LHCN-M2 (cell line): ENCODE measurements at regions not wholly inside any gene's neighbourhood (a gene's known extent, or its start where the extent isn't known, plus 50 kb on each side); places are given as distances from the start of the nearest gene placed in this dataset.

Source experiments
- DNase-seq: peaks from one replicate; pipeline ENCODE4 v3.0.0-alpha.2; 2012; ENCODE audit warnings: low read depth

DNA sequence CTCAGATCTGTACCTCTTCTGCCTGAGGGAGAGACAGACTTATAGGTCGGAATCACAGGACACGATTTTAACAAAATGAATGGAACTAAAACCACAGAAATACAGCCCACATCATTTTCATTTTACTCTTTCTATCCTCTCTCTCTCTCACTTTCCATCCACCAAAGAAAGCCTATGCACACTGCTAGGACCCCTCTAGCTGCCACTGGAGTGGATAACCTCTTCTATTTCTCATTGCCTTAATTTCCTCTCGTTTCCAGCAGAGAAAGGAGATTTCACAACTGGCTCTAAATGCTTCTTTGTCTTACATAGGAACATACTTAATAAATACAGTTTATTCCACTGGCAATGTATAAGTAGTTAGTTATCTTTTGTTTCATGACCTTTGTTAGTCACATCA is 867.8 kb upstream of the ADGRL4 start:
- DNase-seq, result no peak

DNA sequence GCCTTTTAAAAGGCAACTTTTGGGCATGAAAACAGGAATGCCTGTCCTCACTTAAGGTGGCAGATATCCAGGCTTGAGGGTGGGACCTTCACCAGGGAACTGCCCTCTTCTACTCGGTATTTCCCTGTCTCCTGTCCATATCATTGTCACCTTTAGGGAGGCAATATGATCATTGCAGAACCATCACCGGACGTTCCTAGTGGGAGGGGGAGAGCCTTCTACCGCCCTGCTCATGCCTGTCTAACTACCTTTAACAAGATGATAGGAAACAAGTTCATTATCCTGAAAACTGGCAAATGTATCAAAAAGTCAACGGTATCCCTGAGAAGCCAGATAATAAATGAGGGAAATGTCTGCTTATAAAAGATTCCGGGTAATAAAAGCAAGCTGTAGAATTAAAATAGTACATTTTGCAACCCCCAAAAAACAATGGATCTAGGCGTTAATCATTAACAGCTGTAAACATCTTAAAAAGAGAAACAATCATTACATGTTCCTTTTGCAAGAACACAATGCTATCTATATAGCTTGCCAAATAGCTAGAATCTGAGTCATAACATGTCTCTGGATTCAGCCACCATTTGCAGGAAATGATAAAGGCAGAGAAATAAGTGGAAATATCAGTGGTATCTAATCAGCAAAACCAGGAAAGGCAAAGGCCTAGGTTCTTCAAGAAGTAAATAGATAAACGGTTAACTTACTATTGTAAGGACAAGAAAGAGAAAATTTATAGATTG is 852.9 kb upstream of the ADGRL4 start:
- peak; percentile 35 for DNase-seq

DNA sequence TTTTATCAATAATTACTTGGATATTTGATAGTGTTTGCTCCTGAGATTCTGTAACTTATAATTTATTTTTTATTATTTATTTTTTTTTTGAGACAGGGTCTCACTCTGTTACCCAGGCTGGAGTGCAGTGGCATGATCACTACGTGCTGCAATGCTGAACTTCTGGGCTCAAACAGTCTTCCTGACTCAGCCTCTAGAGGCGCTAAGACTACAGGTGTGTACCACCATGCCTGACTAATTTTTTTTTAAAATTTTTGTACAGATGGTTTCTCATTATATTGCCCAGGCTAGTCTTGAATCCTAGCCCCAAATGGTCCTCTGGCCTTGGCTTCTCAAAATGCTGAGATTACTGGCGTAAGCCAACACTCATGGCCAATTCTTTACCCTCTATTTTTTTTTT is 845.5 kb upstream of the ADGRL4 start:
- no peak for DNase-seq

DNA sequence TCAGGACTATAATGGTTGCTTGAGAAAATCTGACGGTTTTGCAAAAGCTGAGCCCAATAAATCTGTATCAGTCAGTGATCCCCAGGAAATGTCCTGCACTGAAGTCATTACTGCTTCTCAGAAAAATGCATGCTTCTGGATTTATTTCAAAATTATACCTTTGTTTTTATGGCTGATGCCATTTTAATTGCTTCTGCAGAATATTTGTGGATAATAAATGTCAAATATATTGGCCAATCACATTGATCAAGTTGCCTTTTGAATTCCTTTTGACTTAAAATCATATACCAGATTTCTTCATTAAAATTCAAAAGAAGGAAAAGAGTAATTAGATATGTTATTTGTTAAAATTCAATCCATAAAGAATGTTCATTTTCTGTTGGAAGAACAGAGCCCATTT is 842.9 kb upstream of the ADGRL4 start:
- no peak for DNase-seq

DNA sequence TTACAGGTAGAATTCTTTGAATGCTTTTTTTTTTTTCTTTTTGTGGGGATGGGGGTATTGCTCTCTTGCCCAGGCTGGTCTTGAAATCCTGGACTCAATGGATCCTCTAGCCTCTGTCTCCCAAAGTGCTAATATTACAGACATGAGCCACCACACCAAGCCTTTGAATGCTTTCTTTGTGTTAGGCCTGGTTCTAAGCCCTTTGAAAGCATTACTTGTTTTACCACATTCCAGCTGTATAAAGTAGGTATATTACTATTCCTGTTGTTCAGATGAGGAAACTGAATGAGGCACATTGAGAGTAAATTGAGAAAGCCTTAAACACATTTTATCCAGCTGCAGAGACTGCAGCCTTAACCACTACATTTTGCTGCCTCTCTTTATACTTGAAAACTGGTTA is 841.8 kb upstream of the ADGRL4 start:
- no peak for DNase-seq

DNA sequence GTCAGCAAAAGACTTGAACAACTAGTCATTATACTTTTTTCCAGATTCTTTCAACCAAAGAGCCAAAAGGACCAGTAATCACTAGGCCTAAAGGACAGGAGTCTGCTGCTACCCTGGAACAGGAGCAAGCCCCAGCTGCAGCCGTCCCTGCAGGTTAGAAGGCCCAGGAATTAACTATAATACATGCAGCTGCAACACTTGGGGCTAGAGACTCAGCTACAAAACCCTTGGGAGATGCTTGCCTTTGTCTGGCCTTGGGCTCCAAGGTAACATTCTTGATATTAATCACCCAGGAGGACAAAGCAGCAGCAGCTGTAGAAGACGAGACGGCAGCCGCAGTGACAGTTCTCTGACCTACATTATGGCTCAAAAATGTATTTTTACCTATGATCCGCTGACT is 841.2 kb upstream of the ADGRL4 start:
- no peak for DNase-seq

DNA sequence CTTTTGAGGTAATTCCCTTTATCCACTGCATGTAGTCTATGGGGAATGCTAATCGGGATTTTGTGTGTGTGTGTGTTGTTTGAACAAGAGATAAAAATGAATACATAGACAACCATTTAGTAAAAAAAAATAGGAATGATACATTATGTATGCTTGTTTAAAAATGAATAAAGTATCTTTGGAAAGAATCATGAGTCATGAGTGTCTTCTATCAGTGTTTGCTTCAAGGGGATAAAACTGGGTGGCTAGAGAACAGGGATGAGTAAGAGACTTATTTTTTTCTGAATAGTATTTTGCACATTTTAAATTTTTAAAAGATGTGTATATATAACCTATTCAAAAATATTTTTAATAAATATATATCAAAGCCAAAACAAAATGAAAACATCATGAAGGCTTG is 839.4 kb upstream of the ADGRL4 start:
- DNase-seq, result peak; percentile 2

DNA sequence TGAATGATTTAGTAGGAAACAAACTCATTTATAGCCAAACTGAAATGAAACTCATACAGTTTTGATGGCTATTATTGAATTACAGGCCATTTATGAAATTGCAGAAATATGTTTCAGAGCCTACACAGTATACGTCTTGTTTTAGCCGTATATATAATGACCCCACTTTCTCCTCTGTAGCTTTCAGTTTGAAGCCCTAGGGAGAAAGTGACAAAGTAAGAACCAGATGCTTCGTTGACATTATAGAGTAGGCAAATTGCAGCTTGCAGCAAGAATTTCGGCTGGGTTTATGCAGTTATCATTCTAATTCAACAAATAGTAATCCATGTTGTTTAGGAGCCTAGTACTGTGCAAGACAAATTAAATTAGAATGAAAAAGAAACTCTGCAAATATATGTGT is 836.3 kb upstream of the ADGRL4 start:
- no peak for DNase-seq

DNA sequence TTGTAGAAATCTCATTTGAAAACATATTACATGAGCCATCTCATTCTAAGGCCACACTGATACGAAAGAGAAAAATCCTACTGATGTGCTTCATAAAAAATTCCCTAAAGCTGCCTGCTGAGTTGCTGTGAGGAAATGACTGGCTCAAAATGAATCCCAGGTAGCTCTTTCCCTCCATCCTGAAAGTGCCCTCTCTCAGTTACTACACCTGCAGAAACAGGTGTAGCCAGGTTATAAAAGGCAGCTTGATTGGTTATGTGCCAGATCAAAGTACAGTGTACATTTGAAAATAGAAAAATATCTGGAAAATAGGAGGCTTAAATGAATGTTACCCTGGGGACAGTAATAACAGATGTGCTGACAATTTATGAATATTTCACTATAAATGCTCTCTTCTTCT is 833.4 kb upstream of the ADGRL4 start:
- no peak for DNase-seq

DNA sequence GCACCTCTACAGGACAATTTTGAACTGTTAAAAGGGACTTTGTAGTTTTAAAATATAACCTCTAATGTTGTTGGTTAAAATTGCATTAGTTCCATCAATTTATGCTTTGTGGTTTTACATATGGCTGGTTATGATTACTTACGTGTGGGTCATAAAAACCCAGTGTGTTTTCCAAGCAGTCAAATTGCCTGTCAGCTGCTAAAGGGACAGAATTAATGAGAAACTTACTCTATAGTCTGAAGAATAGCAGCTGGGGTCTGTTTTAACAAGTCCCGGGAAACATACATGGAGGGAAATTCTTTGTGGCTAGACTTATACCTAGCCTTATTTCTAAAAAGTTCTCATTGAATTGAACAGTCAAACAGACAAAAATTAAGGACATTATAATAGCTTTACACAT is 820.9 kb upstream of the ADGRL4 start:
- no peak for DNase-seq

DNA sequence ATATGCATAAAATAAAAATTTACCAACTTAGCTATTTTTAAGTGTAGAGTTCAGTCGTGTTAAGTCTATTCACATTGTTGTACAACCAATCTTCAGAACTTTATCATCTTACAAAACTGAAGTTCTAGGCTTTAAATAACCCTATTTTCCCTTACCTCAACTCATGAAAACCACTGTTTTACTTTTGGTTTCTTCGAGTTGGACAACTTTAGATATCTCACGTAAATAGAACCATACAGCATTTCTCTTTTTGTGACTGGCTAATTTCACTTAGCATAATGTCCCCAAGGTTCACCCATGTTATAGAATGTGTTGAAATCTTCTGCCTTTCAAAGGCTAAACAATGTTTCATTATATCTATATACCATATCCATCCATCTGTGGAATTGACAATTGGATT is 819.0 kb upstream of the ADGRL4 start:
- no peak for DNase-seq

DNA sequence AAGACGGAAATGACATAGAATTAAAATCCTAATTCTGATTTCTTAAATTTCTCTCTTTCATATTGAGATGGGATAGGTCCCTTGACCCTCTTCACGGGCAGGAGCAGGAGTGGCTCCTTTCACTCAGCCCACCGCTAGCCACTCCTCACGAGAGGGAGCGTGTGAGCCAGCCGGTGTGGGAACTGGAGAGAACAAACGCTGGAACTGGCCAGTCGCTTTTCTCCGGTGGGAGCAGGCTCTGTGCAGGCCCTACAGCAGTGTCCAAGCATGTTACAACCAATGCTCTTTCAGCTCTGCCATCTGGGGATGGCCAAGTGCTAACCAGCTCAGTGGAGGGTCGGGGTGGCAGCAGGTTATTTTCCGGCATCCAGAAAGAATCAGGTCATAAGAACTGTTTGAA is 815.5 kb upstream of the ADGRL4 start:
- no peak for DNase-seq

DNA sequence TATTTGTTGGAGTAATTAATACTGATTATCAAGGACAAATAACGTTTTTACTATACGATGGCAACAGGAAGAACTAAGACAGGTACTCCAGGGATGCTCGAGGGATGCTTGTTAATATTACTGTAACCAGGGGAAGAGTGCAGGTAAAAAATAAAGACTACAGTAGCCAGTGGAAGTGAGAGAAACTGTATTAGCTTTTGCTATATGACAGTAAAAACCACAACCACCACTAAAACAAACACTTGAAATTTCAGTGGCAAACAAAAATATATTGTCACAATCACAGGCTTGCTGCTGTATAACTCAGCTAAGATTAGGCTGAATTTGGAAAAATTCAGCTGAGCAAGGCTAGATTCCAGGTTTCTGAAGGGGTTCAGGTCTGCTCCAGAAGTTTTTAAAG is 812.6 kb upstream of the ADGRL4 start:
- no peak for DNase-seq

DNA sequence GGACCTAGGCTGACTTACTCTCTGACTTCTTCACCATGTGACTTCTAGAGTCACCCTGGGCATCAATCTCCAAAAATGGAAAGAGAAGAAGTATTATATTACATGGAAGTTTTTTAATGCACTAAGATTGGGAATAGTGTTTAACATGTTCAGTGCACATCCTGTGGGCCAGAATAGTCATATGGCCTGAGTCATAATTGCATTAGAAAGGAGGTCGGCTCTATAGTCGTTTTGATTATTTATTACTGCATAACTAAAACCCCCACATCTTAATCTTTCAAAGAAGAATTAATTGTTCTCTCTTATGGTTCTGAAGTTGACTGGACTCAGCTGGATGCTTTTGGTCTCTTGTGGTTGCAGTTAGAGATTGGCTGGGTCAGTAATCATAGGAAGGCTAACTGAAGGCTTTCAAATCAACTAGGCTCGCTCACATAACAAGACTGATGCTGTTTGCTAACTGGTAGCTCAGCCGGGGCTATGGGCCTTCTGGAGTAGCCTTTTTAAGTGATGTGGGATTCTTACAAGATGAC is 810.6 kb upstream of the ADGRL4 start:
- DNase-seq, result no peak

DNA sequence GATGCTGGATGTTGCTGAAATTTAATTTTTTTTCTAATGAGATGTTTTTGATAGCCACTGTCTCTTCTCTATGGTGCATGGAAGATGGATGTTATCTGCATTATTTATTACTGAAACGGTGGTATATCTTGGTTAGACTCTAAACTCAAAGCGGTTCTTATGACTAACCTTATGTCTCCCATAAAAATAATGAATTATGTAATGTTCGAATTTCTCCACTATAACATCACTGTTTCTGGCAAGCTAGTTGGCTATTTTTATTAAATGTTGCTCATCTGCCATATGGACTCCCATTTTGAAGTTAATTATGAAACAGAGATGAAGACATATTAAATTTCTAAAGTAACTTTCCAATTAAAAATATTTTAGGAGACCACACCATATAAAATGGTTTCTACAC is 808.6 kb upstream of the ADGRL4 start:
- no peak for DNase-seq

DNA sequence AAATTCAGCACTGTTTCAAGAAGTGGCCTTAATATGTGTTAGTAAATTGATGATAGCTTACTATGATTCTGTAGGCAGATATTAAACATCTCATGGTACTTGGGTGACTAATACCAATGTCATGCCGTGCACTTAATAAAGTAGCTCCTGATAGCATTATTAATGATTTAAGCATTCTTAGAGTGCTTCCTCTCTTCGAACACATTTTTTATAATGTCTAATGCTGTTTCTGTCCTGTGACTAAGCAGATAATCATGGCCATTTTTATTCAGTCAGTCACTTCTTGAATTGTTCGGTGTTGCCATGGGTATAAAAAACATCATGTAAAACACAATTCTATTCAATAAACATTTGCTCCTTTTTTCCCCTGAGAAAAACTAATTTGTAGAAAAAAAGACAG is 804.6 kb upstream of the ADGRL4 start:
- peak; percentile 29 for DNase-seq

DNA sequence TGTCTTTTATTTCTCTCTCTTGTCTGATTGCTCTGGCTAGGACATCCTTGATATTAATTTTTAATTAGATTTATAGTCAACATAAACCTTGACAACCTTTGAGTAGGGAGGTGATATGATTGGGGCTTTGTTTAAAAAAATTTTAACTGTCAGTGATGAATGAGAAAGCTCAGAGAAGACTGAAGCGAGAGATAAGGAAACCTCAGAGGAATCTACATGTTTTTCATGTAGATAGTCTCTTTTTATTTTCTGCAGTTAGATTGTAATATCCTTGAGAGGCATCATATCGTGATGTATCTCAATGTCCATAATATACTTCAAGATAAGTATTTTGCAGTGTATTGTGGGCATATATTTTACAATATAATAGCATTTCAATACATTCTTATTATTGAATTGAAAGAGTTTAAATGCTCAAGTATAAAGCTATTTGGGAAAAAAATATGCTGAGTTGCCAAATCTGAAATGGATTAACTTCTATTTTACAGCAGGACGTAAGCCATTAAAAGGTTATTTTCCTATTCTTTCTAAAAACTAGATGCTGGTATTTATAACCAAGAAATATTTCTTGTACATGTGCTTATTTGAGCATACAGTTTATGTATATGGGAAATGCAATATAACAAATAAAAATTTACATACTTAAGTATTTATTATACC is 802.4 kb upstream of the ADGRL4 start:
- DNase-seq, result no peak

DNA sequence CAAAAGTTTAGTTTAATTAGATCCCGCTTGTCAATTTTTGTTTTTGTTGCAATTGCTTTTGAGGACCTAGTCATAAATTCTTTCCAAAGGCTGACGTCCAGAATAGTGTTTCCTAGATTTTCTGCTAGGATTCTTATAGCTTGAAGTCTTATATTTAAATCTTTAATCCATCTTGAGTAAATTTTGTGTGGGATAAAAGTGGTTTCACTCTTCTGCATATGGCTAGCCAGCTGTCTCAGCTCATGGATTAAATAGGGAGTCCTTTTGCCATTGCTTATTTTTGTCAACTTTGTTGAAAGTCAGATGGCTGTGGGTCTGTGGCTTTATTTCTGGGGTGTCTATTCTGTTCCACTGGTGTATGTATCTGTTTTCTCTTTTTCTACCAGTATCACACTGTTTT is 801.3 kb upstream of the ADGRL4 start:
- no peak for DNase-seq

DNA sequence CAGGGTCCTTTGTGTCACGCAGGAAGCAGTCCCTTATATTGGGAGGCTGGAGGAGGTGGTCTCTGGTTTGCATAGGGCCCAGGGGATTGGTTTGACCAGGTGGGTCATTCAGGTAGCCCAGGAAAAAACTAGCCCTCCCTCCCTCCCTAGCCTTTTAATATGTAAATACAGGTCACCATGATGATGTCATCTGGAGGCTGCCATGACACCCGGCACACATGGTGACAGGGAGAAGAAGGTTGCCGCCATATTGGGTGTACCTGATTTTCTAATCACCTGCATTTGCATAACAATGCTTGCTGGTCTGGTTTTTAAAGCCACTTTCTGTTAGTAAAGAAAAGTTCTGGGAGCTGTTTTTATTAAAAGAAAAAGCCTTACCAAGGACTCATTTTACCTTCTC is 791.0 kb upstream of the ADGRL4 start:
- no peak for DNase-seq

DNA sequence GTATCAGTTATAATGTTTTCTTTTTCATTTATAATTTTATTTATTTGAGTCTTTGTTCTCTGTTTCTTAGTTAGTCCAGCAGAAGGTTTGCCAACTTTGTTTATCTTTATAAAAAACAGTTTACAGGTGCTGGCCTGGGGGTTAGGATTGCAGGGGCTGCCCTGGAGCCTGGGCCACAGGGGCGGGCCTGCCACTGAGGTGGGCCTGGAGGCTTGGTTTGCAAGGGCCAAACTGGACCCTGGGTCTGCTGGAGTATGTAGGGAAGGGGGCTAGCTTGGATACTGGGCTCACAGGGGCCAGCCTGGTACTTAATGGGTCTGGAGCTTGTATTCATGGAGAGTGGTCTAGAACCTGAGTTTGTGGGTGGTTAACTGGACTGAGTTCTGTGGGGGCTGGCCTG is 789.9 kb upstream of the ADGRL4 start:
- no peak for DNase-seq

DNA sequence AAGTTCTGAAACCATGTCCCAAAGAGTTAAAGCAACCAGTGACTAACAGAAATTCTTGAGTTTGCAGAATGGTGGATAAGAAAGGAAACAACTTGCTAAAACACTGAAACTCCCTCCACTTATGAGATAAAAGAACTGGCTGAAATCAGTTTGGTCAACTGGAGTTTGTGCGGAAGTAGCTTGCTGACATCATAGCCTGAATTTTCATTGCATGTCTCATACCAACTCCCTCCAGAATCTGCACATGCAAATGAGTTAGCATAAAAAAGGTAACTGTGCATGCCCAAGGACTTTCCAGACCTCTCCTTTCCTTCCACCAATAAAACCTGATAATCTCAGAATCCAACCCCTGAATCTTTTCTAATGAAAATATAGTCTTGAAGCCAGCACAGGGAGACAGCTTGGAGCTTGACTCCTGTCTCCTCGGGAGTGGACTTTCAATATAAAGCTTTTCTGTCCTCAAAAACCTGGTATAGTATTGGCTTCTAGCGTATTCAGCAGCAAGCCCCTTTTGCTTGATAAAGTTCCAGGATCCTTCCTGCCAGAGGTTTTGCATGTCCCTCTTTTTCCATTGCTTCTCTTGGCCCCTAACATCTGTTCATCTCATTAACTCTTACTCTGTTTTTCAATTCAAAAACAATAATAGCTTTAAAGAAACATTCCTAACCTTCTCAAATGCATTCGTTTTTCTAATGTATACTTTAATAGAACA is 785.8 kb upstream of the ADGRL4 start:
- peak; percentile 2 for DNase-seq

DNA sequence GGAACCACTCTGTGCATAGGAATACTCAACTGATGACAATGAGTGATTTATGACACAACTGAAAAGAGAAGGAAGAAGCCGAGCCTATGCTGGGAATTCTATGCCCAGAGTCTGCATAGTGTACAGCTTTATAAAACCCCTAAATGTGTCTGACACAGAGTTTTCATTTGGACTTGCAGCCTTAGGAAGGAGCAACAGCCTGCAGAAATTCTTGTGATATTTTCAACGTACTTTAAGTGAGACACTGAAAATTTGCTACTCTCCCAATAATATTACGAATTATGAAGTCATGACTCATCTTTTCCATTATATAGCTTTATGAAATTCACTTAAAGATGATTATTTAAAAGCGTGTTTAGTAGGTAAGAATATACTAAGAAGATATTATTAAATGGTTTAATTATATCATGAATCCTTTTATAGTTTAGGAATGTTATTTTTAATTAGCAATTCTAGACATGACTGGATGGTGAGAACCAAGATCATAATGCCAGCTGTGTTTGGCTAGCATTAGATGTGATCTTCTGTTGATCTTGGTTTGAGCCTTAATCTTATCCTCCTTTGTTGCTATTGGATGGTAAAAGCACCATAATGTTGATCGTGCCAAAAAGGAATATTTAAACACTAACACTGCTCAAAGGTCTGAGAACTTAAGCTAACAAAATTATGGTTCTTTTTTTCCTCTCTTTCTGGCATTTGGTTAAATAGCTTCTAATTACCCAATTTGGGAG is 785.1 kb upstream of the ADGRL4 start:
- no peak for DNase-seq
